Stimulated activated CD4-positive, alpha-beta T cell treated with anti-CD3 and anti-CD28 coated beads, Interleukin-2, amount 100 ng/mL, for 4 hours (primary cell): ENCODE measurements at regions not wholly inside any gene's neighbourhood (a gene's known extent, or its start where the extent isn't known, plus 50 kb on each side); places are given as distances from the start of the nearest gene placed in this dataset.

ENCODE experiments used
- DNase-seq: peaks from one replicate; pipeline ENCODE4 v3.0.0-alpha.2; 2020; ENCODE audit warnings: low read depth

- DNase-seq: peak; percentile 81
These were observed 52.2 kb upstream of the BTN3A2 start for GRCh38 chr6:26312501-26313397.
